IMR-90 (cell line): ENCODE measurements at regions not wholly inside any gene's neighbourhood (a gene's known extent, or its start where the extent isn't known, plus 50 kb on each side); places are given as distances from the start of the nearest gene placed in this dataset.

Source experiments
- ATAC-seq: fragments of 200-7000 bp; cut with Tn5 transposase; 2 replicates; pipeline ENCODE4 v1.9.1; 2020; ENCODE audit warnings: low read depth, mild to moderate bottlenecking, moderate library complexity
- BruUV-seq: library from RNA; stranded (reverse); fragments of 400-500 nt; replicated peaks from 2 replicates; lab custom pipeline; 2021; lab: Mats Ljungman, UMichigan
- CTCF ChIA-PET: fragments of 300-600 bp; formaldehyde crosslinking; extraction: SDS; loops from one replicate; lab custom pipeline; 2021; ENCODE audit warnings: antibody characterized with exemption; lab: Yijun Ruan, JAX
- POLR2A ChIA-PET: fragments of 300-600 bp; sonication (Branson Sonifier 250); formaldehyde crosslinking; loops from one replicate; lab custom pipeline; 2022; ENCODE audit warnings: antibody characterized with exemption; ENCODE audit not compliant: unreplicated experiment; lab: Charles Lee
- DNase-seq: peaks from one replicate; pipeline ENCODE4 v3.0.0; 2013
- H2AFZ ChIP-seq: replicated peaks from 2 replicates; pipeline ENCODE3; 2013; ENCODE audit warnings: low read length, mild to moderate bottlenecking; ENCODE audit not compliant: poor library complexity
- H2AK5ac ChIP-seq: 2 replicates; pipeline ENCODE4 v1.6.1; 2013; ENCODE audit warnings: low read depth, low read length, inconsistent platforms
- H2AK9ac ChIP-seq: replicated peaks from 2 replicates; pipeline ENCODE3; 2013; ENCODE audit warnings: mild to moderate bottlenecking, low read depth, low read length, moderate library complexity; ENCODE audit not compliant: poor library complexity
- H2BK120ac ChIP-seq: 2 replicates; pipeline ENCODE4 v1.6.1; 2013; ENCODE audit warnings: low read depth, low read length, inconsistent platforms
- H2BK15ac ChIP-seq: 3 replicates; pipeline ENCODE4 v1.6.1; 2013; ENCODE audit warnings: low read depth, low read length, inconsistent platforms
- H2BK20ac ChIP-seq: 2 replicates; pipeline ENCODE4 v1.6.1; 2013; ENCODE audit warnings: low read depth, mild to moderate bottlenecking, inconsistent platforms, low read length, moderate library complexity
- H2BK5ac ChIP-seq: 2 replicates; pipeline ENCODE4 v1.6.1; 2013; ENCODE audit warnings: mild to moderate bottlenecking, low read depth, low read length, inconsistent platforms; ENCODE audit not compliant: poor library complexity, severe bottlenecking
- H3K14ac ChIP-seq: replicated peaks from 2 replicates; pipeline ENCODE4 v1.6.1; 2013; ENCODE audit warnings: low read depth, low read length, inconsistent platforms
- H3K18ac ChIP-seq: 2 replicates; pipeline ENCODE4 v1.6.1; 2013; ENCODE audit warnings: low read depth, low read length, control low read depth
- H3K23ac ChIP-seq: 2 replicates; pipeline ENCODE4 v1.6.1; 2013; ENCODE audit warnings: low read depth, low read length, inconsistent platforms
- H3K27ac ChIP-seq: 2 replicates; pipeline ENCODE4 v1.5.1; 2013; ENCODE audit warnings: mild to moderate bottlenecking, control low read depth, low read length; ENCODE audit not compliant: insufficient read depth
- H3K27me3 ChIP-seq: 2 replicates; pipeline ENCODE4 v1.6.1; 2013; ENCODE audit warnings: low read length; ENCODE audit not compliant: control insufficient read depth, insufficient read depth
- H3K36me3 ChIP-seq: 2 replicates; pipeline ENCODE4 v1.6.1; 2013; ENCODE audit warnings: low read length, mixed read lengths; ENCODE audit not compliant: control insufficient read depth, insufficient read depth
- H3K4ac ChIP-seq: 2 replicates; pipeline ENCODE4 v1.6.1; 2013; ENCODE audit warnings: low read depth, low read length, inconsistent platforms
- H3K4me1 ChIP-seq: 2 replicates; pipeline ENCODE4 v1.6.1; 2013; ENCODE audit warnings: low read length, mixed read lengths; ENCODE audit not compliant: control insufficient read depth, insufficient read depth
- H3K4me2 ChIP-seq: 2 replicates; pipeline ENCODE4 v1.6.1; 2013; ENCODE audit warnings: low read depth, mild to moderate bottlenecking, control low read depth, low read length, moderate library complexity
- H3K4me3 ChIP-seq: 2 replicates; pipeline ENCODE4 v1.5.1; 2013; ENCODE audit warnings: low read depth, mild to moderate bottlenecking, control low read depth, low read length, moderate library complexity; ENCODE audit not compliant: insufficient read depth
- H3K56ac ChIP-seq: 2 replicates; pipeline ENCODE4 v1.6.1; 2013; ENCODE audit warnings: low read length, inconsistent platforms; ENCODE audit not compliant: insufficient read depth; ENCODE audit errors: extremely low read depth
- H3K79me1 ChIP-seq, 2 experiments: 2 replicates each; pipeline ENCODE4 v1.6.1; 2013; ENCODE audit warnings: low read length in 2 of 2, inconsistent platforms in 1 of 2, low read depth in 1 of 2
- H3K9ac ChIP-seq: 2 replicates; pipeline ENCODE4 v1.6.1; 2013; ENCODE audit warnings: low read depth, low read length, control low read depth
- H3K9me1 ChIP-seq: 2 replicates; pipeline ENCODE4 v1.6.1; 2013; ENCODE audit warnings: low read length, inconsistent platforms; ENCODE audit not compliant: insufficient read depth
- H3K9me3 ChIP-seq: 2 replicates; pipeline ENCODE4 v1.6.1; 2013; ENCODE audit warnings: low read length; ENCODE audit not compliant: control insufficient read depth, insufficient read depth
- H4K20me1 ChIP-seq: 2 replicates; pipeline ENCODE4 v1.6.1; 2013; ENCODE audit warnings: low read length, inconsistent platforms; ENCODE audit not compliant: insufficient read depth
- H4K5ac ChIP-seq: 2 replicates; pipeline ENCODE4 v1.6.1; 2013; ENCODE audit warnings: mild to moderate bottlenecking, low read depth, low read length, control low read depth
- H4K8ac ChIP-seq, 2 experiments: 2 replicates each; pipeline ENCODE4 v1.6.1; 2013; ENCODE audit warnings: low read depth in 2 of 2, low read length in 2 of 2, control low read depth in 1 of 2, inconsistent platforms in 1 of 2
- H4K91ac ChIP-seq: 2 replicates; pipeline ENCODE4 v1.6.1; 2013; ENCODE audit warnings: low read depth, low read length, inconsistent platforms; ENCODE audit not compliant: insufficient read depth
- BHLHE40 ChIP-seq: fragments of 150-350 bp; IDR thresholded peaks from 2 replicates; pipeline ENCODE4 v1.6.1; 2016; ENCODE audit warnings: mild to moderate bottlenecking, low read depth, low read length
- CEBPB ChIP-seq: IDR thresholded peaks from 2 replicates; pipeline ENCODE4 v1.6.1; 2012; ENCODE audit warnings: low read depth, low read length, improper control_type of control experiment
- CHD1 ChIP-seq: IDR thresholded peaks from 2 replicates; pipeline ENCODE4 v1.6.1; 2012; ENCODE audit warnings: low read depth, low read length, improper control_type of control experiment
- ELK1 ChIP-seq: fragments of 150-350 bp; IDR thresholded peaks from 2 replicates; pipeline ENCODE4 v1.6.1; 2016; ENCODE audit warnings: low read depth, mild to moderate bottlenecking, low read length, moderate library complexity, borderline replicate concordance
- FOS ChIP-seq: fragments of 150-350 bp; IDR thresholded peaks from 2 replicates; pipeline ENCODE4 v1.6.1; 2016; ENCODE audit warnings: low read depth, low read length
- MAFK ChIP-seq: IDR thresholded peaks from 2 replicates; pipeline ENCODE4 v1.6.1; 2012; ENCODE audit warnings: low read depth, low read length, improper control_type of control experiment
- MAZ ChIP-seq: IDR thresholded peaks from 2 replicates; pipeline ENCODE4 v1.6.1; 2012; ENCODE audit warnings: low read depth, mild to moderate bottlenecking, low read length, improper control_type of control experiment, moderate library complexity, borderline replicate concordance
- MXI1 ChIP-seq: IDR thresholded peaks from 2 replicates; pipeline ENCODE4 v1.6.1; 2012; ENCODE audit warnings: low read depth, mild to moderate bottlenecking, low read length, moderate library complexity, borderline replicate concordance
- NFE2L2 ChIP-seq: fragments of 150-350 bp; IDR thresholded peaks from 2 replicates; pipeline ENCODE4 v1.6.1; 2016; ENCODE audit warnings: low read depth, mild to moderate bottlenecking, low read length
- POLR2A ChIP-seq: IDR thresholded peaks from 2 replicates; pipeline ENCODE4 v1.6.1; 2012; ENCODE audit warnings: mild to moderate bottlenecking, low read depth, low read length
- RAD21 ChIP-seq: IDR thresholded peaks from 2 replicates; pipeline ENCODE4 v1.6.1; 2012; ENCODE audit warnings: low read length, improper control_type of control experiment
- RCOR1 ChIP-seq: IDR thresholded peaks from 2 replicates; pipeline ENCODE4 v1.6.1; 2012; ENCODE audit warnings: mild to moderate bottlenecking, low read length, improper control_type of control experiment; ENCODE audit not compliant: insufficient replicate concordance
- RFX5 ChIP-seq: IDR thresholded peaks from 2 replicates; pipeline ENCODE4 v1.8.0; 2012; ENCODE audit warnings: low read depth, mild to moderate bottlenecking, low read length, moderate library complexity
- SMC3 ChIP-seq: fragments of 150-350 bp; IDR thresholded peaks from 2 replicates; pipeline ENCODE4 v1.6.1; 2016; ENCODE audit warnings: low read depth, mild to moderate bottlenecking, antibody characterized with exemption, low read length, moderate library complexity
- USF2 ChIP-seq: fragments of 150-350 bp; IDR thresholded peaks from 2 replicates; pipeline ENCODE4 v1.6.1; 2017; ENCODE audit warnings: mild to moderate bottlenecking, antibody characterized with exemption, low read length, low read depth
- WGBS, 2 experiments: methylation state at CpG; one replicate each; pipeline versions ENCODE4 v1.1.5 to v1.1.7; 2013; ENCODE audit warnings: missing lambda C conversion rate in 2 of 2; ENCODE audit not compliant: insufficient read length in 1 of 2; ENCODE audit errors: extremely low coverage in 2 of 2; 5-methylcytosine and 5-hydroxymethylcytosine counted together
- dilution Hi-C: fragments of 300-500 bp; cut with HindIII; formaldehyde crosslinking; loops from one replicate; pipeline ENCODE4 v1.14.3; 2018; ENCODE audit warnings: low sequenced_read_pairs; ENCODE audit not compliant: unreplicated experiment
- in situ Hi-C: fragments of 300-500 bp; cut with MboI; formaldehyde crosslinking; loops from 3 replicates; pipeline ENCODE4 v1.14.3; 2019; ENCODE audit warnings: low sequenced_read_pairs, inconsistent platforms, mixed read lengths
- intact Hi-C: fragments of 100-400 bp; cut with micrococcal nuclease; formaldehyde crosslinking; loops from 2 replicates; pipeline ENCODE4 v1.10.0; 2022
- TF ChIP-seq, protein P1 (sequence below): conservative IDR thresholded peaks from 2 replicates; pipeline ENCODE4 v1.5.1; 2012; ENCODE audit warnings: mild to moderate bottlenecking, low read depth, low read length, improper control_type of control experiment

- H3K14ac ChIP-seq: no peak overlapping the region
- CTCF ChIA-PET: interaction anchor here (0.7 kb wide), 1 partner anchor 104 kb away, joined by 3 read pairs; no protein-coding TSS in a partner anchor
- H4K8ac ChIP-seq: no peak overlapping the region
- H3K27ac ChIP-seq: no peak overlapping the region
- H2BK15ac ChIP-seq: no peak overlapping the region
- no peak overlapping the region for H4K5ac ChIP-seq
- no peak overlapping the region for H4K91ac ChIP-seq
- H3K9me1 ChIP-seq: no peaks in the 10 kb centered on the region
- no peak overlapping the region for H2BK20ac ChIP-seq
- dilution Hi-C loops: no loop called here
- H3K23ac ChIP-seq: no peak overlapping the region
- TF ChIP-seq FOS (no peak), RAD21 (no peak), MAZ (no peak), BHLHE40 (no peak), CHD1 (no peak), ELK1 (no peak), NFE2L2 (no peak), RCOR1 (no peak), SMC3 (no peak), POLR2A (no peak), USF2 (no peak), RFX5 (no peak), CEBPB (no peak), MXI1 (no peak), MAFK (no peak)
- TF ChIP-seq, protein P1, sequence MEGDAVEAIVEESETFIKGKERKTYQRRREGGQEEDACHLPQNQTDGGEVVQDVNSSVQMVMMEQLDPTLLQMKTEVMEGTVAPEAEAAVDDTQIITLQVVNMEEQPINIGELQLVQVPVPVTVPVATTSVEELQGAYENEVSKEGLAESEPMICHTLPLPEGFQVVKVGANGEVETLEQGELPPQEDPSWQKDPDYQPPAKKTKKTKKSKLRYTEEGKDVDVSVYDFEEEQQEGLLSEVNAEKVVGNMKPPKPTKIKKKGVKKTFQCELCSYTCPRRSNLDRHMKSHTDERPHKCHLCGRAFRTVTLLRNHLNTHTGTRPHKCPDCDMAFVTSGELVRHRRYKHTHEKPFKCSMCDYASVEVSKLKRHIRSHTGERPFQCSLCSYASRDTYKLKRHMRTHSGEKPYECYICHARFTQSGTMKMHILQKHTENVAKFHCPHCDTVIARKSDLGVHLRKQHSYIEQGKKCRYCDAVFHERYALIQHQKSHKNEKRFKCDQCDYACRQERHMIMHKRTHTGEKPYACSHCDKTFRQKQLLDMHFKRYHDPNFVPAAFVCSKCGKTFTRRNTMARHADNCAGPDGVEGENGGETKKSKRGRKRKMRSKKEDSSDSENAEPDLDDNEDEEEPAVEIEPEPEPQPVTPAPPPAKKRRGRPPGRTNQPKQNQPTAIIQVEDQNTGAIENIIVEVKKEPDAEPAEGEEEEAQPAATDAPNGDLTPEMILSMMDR: no peak
- H2AK5ac ChIP-seq: no peak overlapping the region
- intact Hi-C loops: no loop called here
- H3K4me3 ChIP-seq: no peak overlapping the region
- H3K4ac ChIP-seq: no peak overlapping the region
- no peaks in the 10 kb centered on the region for H3K4me1 ChIP-seq
- POLR2A ChIA-PET: no interaction called here
- ATAC-seq (no peak), DNase-seq (no peak)
- H3K79me1 ChIP-seq: no peaks in the 10 kb centered on the region
- H3K9ac ChIP-seq: no peak overlapping the region
- H2BK120ac ChIP-seq: no peak overlapping the region
- no peaks in the 10 kb centered on the region for H3K36me3 ChIP-seq
- no peak overlapping the region for H3K4me2 ChIP-seq
- H3K9me3 ChIP-seq: 0 out of 2 replicates have a peak, but pooled peaks cover 2% of the 10 kb centered on the region
- in situ Hi-C loops: no loop called here
- no peak overlapping the region for H2AK9ac ChIP-seq
- H3K18ac ChIP-seq: no peak overlapping the region
- no peak overlapping the region for H2BK5ac ChIP-seq
- no peaks in the 10 kb centered on the region for H3K27me3 ChIP-seq
- no peaks in the 10 kb centered on the region for H4K20me1 ChIP-seq
- no TSS peak for BruUV-seq
- WGBS, 2 experiments: no CpG with 5 or more reads among the region's 3 CpGs
- H3K56ac ChIP-seq: no peak overlapping the region
- no peak overlapping the region for H2AFZ ChIP-seq
Measured at GRCh38 chr3:82629937-82630336, 868.5 kb upstream of the GBE1 start.
